ENCODE measurements at regions not wholly inside any gene's neighbourhood (a gene's known extent, or its start where the extent isn't known, plus 50 kb on each side); places are given as distances from the start of the nearest gene placed in this dataset.

GRCh38 chr1:86640161-86640670, 64.2 kb upstream of the SH3GLB1 start:
- TF ChIP-seq ZC3H10 (CRISPR knock-in tag; IDR thresholded peaks at IDR 0.05): no peak
- no peak for TF ChIP-seq ZNF70 (CRISPR knock-in tag; IDR thresholded peaks at IDR 0.05)
- TF ChIP-seq GLIS3 (CRISPR knock-in tag; IDR thresholded peaks at IDR 0.05): no peak
- TF ChIP-seq RARB (CRISPR knock-in tag; IDR thresholded peaks at IDR 0.05): no peak
- TF ChIP-seq TCF4 (CRISPR knock-in tag; IDR thresholded peaks at IDR 0.05; ENCODE audit: borderline replicate concordance): no peak
- no peak for TF ChIP-seq CREB5 (CRISPR knock-in tag; IDR thresholded peaks at IDR 0.05; ENCODE audit: low read depth)
- no peak for TF ChIP-seq TSHZ2 (CRISPR knock-in tag; IDR thresholded peaks at IDR 0.05)
- TF ChIP-seq PATZ1 (CRISPR knock-in tag; IDR thresholded peaks at IDR 0.05; ENCODE audit: borderline replicate concordance): no peak
- no peak for TF ChIP-seq OSR1 (CRISPR knock-in tag; IDR thresholded peaks at IDR 0.05)
- TF ChIP-seq ESRRG (CRISPR knock-in tag; IDR thresholded peaks at IDR 0.05): no peak
- TF ChIP-seq BACH2 (CRISPR knock-in tag; IDR thresholded peaks at IDR 0.05; ENCODE audit: borderline replicate concordance): no peak
- no peak for TF ChIP-seq ISL1 (CRISPR knock-in tag; IDR thresholded peaks at IDR 0.05)
- no peak for TF ChIP-seq CSRNP3 (CRISPR knock-in tag; IDR thresholded peaks at IDR 0.05)
- no peak for TF ChIP-seq CSDC2 (CRISPR knock-in tag; IDR thresholded peaks at IDR 0.05)

Measured in SK-N-SH treated with all-trans-retinoic acid at 6 μM for 48 hours (cell line).